Keratinocyte (primary cell): ENCODE measurements at regions not wholly inside any gene's neighbourhood (a gene's known extent, or its start where the extent isn't known, plus 50 kb on each side); places are given as distances from the start of the nearest gene placed in this dataset.

Experiments used
- DNase-seq: peaks from one replicate; pipeline ENCODE4 v3.0.0-alpha.2; 2011; ENCODE audit warnings: low read depth, missing footprints, low spot score
- FAIRE-seq: peaks from 2 replicates; lab custom pipeline; 2011; peaks lifted over from hg19 to GRCh38; lab: Jason Lieb, UNC
- H2AFZ ChIP-seq: 2 replicates; pipeline ENCODE4 v1.6.0; 2012; ENCODE audit warnings: low read length, control low read depth, inconsistent platforms; ENCODE audit not compliant: control insufficient read depth
- H3K27ac ChIP-seq: 2 replicates; pipeline ENCODE4 v1.5.1; 2011; ENCODE audit warnings: low read length; ENCODE audit not compliant: control insufficient read depth, insufficient read depth
- H3K27me3 ChIP-seq: 3 replicates; pipeline ENCODE4 v1.6.0; 2011; ENCODE audit warnings: low read length; ENCODE audit not compliant: control insufficient read depth, insufficient read depth; ENCODE audit errors: extremely low read depth
- H3K36me3 ChIP-seq, 2 experiments: 2 replicates in 1 of 2; 3 replicates in 1 of 2; pipeline ENCODE4 v1.5.1; 2011; ENCODE audit warnings: low read length in 2 of 2, mild to moderate bottlenecking in 1 of 2; ENCODE audit not compliant: control insufficient read depth in 2 of 2, insufficient read depth in 2 of 2; ENCODE audit errors: extremely low read depth in 1 of 2
- H3K4me1 ChIP-seq: 3 replicates; pipeline ENCODE4 v1.5.1; 2011; ENCODE audit warnings: low read length; ENCODE audit not compliant: control insufficient read depth, insufficient read depth; ENCODE audit errors: extremely low read depth
- H3K4me2 ChIP-seq: 3 replicates; pipeline ENCODE4 v1.6.0; 2011; ENCODE audit warnings: low read depth, low read length; ENCODE audit not compliant: control insufficient read depth, insufficient read depth; ENCODE audit errors: extremely low read depth
- H3K4me3 ChIP-seq, 3 experiments: fragments of 200-600 bp in 1 of 3; sonication (generic) in 1 of 3; 2 replicates in 2 of 3; 3 replicates in 1 of 3; pipeline ENCODE4 v1.5.1; 2011 to 2016; ENCODE audit warnings: low read length in 3 of 3, mild to moderate bottlenecking in 3 of 3, control low read depth in 2 of 3, inconsistent platforms in 1 of 3, low read depth in 1 of 3, mixed read lengths in 1 of 3, mixed run types in 1 of 3, moderate library complexity in 1 of 3; ENCODE audit not compliant: control insufficient read depth in 2 of 3, insufficient read depth in 2 of 3; ENCODE audit errors: extremely low read depth in 1 of 3
- H3K79me2 ChIP-seq: 2 replicates; pipeline ENCODE4 v1.6.0; 2012; ENCODE audit warnings: low read length; ENCODE audit not compliant: control insufficient read depth, insufficient read depth
- H3K9ac ChIP-seq: 3 replicates; pipeline ENCODE4 v1.6.0; 2011; ENCODE audit warnings: low read length; ENCODE audit not compliant: control insufficient read depth, insufficient read depth; ENCODE audit errors: extremely low read depth
- H3K9me1 ChIP-seq: 3 replicates; pipeline ENCODE4 v1.6.0; 2011; ENCODE audit warnings: low read length; ENCODE audit not compliant: control insufficient read depth, insufficient read depth; ENCODE audit errors: extremely low read depth
- H3K9me3 ChIP-seq: 2 replicates; pipeline ENCODE4 v1.5.1; 2012; ENCODE audit warnings: low read depth, low read length; ENCODE audit not compliant: control insufficient read depth
- H4K20me1 ChIP-seq: 3 replicates; pipeline ENCODE4 v1.6.0; 2011; ENCODE audit warnings: low read length; ENCODE audit not compliant: control insufficient read depth, insufficient read depth; ENCODE audit errors: extremely low read depth
- EZH2 ChIP-seq: IDR thresholded peaks from one replicate; pipeline ENCODE4 v1.6.1; 2012; ENCODE audit warnings: inconsistent platforms, mild to moderate bottlenecking, low read length, moderate library complexity
- dilution Hi-C: fragments of 300-500 bp; cut with MboI; formaldehyde crosslinking; loops from one replicate; pipeline ENCODE4 v1.7.0; 2020; ENCODE audit warnings: low sequenced_read_pairs; ENCODE audit not compliant: extremely low pct_ligation_motif_present
- TF ChIP-seq, protein P1 (sequence below), 3 experiments: IDR thresholded peaks in 1 of 3; conservative IDR thresholded peaks in 1 of 3; optimal IDR thresholded peaks in 1 of 3; 2 replicates in 2 of 3; 3 replicates in 1 of 3; pipeline versions ENCODE3 to v1.5.1; 2011; ENCODE audit warnings: low read length in 3 of 3, mild to moderate bottlenecking in 3 of 3, moderate library complexity in 2 of 3, control low read depth in 1 of 3, inconsistent platforms in 1 of 3; ENCODE audit not compliant: insufficient read depth in 2 of 3; ENCODE audit errors: extremely low read depth in 1 of 3

DNA sequence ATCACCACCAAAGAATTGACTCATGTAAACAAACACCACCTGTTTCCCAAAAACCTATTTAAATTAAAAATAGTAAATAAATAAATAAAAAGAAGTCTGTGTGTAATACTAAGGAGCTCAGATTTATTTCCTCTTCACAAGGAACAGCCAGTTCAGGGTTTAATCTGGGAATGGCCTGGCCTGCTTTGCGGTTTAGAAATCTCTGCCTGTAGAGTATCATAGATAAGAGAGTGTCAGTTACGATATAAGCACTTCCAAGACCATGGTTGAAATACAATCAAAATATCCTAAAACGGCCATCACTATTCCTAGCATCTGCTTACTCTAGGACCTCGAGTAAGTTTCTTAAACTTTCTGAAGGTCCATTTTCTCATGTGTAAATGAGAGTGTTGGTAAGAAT, 274.4 kb downstream of the PLPP3 start:
- no peak for FAIRE-seq

DNA sequence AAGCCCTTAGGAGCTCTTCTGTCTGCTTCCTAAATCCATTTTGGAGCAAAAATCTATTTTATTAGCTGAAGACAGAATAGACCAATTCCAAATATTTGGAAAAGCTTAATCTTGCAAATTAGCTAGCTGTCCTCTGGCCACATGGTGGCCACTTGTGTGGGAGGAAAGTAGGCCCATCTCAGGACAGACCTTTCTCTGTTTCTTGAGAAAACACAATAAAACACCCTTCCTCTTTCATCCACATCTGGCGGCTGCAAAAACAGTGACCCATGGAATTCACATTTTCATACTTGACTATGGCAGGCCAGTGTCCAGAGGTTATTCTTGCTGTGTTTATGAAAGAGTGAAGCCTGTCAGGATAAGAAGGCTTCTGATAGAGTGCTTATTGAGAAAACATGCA, 275.6 kb downstream of the PLPP3 start:
- Histone ChIP-seq H3K4me2 (no peak overlapping the region), H3K27ac (no peak overlapping the region), H2AFZ (no peak overlapping the region), H3K4me3 (no peak overlapping the region), H3K4me1 (no peaks in the 10 kb centered on the region), H3K36me3 (no peaks in the 10 kb centered on the region), H3K9ac (no peak overlapping the region), H3K27me3 (no peaks in the 10 kb centered on the region), H3K9me3 (no peaks in the 10 kb centered on the region), H3K9me1 (no peaks in the 10 kb centered on the region), H3K79me2 (no peaks in the 10 kb centered on the region), H4K20me1 (no peaks in the 10 kb centered on the region)
- DNase-seq (no peak), FAIRE-seq (no peak)
- TF ChIP-seq, protein P1, sequence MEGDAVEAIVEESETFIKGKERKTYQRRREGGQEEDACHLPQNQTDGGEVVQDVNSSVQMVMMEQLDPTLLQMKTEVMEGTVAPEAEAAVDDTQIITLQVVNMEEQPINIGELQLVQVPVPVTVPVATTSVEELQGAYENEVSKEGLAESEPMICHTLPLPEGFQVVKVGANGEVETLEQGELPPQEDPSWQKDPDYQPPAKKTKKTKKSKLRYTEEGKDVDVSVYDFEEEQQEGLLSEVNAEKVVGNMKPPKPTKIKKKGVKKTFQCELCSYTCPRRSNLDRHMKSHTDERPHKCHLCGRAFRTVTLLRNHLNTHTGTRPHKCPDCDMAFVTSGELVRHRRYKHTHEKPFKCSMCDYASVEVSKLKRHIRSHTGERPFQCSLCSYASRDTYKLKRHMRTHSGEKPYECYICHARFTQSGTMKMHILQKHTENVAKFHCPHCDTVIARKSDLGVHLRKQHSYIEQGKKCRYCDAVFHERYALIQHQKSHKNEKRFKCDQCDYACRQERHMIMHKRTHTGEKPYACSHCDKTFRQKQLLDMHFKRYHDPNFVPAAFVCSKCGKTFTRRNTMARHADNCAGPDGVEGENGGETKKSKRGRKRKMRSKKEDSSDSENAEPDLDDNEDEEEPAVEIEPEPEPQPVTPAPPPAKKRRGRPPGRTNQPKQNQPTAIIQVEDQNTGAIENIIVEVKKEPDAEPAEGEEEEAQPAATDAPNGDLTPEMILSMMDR (optimal IDR thresholded peaks at IDR 0.05 in 1 of 3, IDR thresholded peaks at IDR 0.05 in 1 of 3, conservative IDR thresholded peaks at IDR 0.05 in 1 of 3; ENCODE audit: extremely low read depth in 1 of 3, insufficient read depth in 2 of 3, low read length in 3 of 3), result no peak
- no peak for TF ChIP-seq EZH2
- dilution Hi-C loops, result no loop called here

More for the DNA sequence above, 274.4 kb downstream of the PLPP3 start:
- Histone ChIP-seq H3K79me2 (no peaks in the 10 kb centered on the region), H3K9ac (no peak overlapping the region), H3K4me3 (no peak overlapping the region), H3K27me3 (no peaks in the 10 kb centered on the region), H3K4me1 (no peaks in the 10 kb centered on the region), H4K20me1 (no peaks in the 10 kb centered on the region), H3K9me3 (no peaks in the 10 kb centered on the region), H2AFZ (no peak overlapping the region), H3K27ac (no peak overlapping the region), H3K9me1 (no peaks in the 10 kb centered on the region), H3K36me3 (no peaks in the 10 kb centered on the region), H3K4me2 (no peak overlapping the region)
- dilution Hi-C loops, result no loop called here
- TF ChIP-seq EZH2, result no peak
- TF ChIP-seq, protein P1 (optimal IDR thresholded peaks at IDR 0.05 in 1 of 3, IDR thresholded peaks at IDR 0.05 in 1 of 3, conservative IDR thresholded peaks at IDR 0.05 in 1 of 3; ENCODE audit: extremely low read depth in 1 of 3, insufficient read depth in 2 of 3, low read length in 3 of 3), result no peak
- DNase-seq, result no peak
